HG03095 (cell line): ENCODE measurements at regions not wholly inside any gene's neighbourhood (a gene's known extent, or its start where the extent isn't known, plus 50 kb on each side); places are given as distances from the start of the nearest gene placed in this dataset.
"Not testable (repeated sequence)": the region's sequence is repeated elsewhere in the genome, so short reads cannot be mapped to it uniquely, and the experiment has no call there.

Source experiments
- ATAC-seq: cut with Tn5 transposase; IDR thresholded peaks from one replicate; pipeline ENCODE4 v1.9.1; 2021; ENCODE audit warnings: moderate library complexity; ENCODE audit not compliant: unreplicated experiment

GRCh38 chr1:190957565-190957964, 479.9 kb upstream of the BRINP3 start:
- no peak for ATAC-seq

- ATAC-seq, result no peak
Measured at GRCh38 chr1:190963321-190963720, 485.7 kb upstream of the BRINP3 start.

GRCh38 chr1:190975827-190976226, 498.2 kb upstream of the BRINP3 start:
- ATAC-seq, result no peak

- no peak for ATAC-seq
Measured at GRCh38 chr1:191002768-191003167, 525.1 kb upstream of the BRINP3 start.

GRCh38 chr1:191016765-191017164, 539.1 kb upstream of the BRINP3 start:
- ATAC-seq, result no peak

GRCh38 chr1:191022856-191023255, 545.2 kb upstream of the BRINP3 start:
- no peak for ATAC-seq

- no peak for ATAC-seq
Measured at GRCh38 chr1:191025896-191026642, 548.4 kb upstream of the BRINP3 start.

- no peak for ATAC-seq
Measured at GRCh38 chr1:191026828-191027227, 549.2 kb upstream of the BRINP3 start.

- ATAC-seq, result no peak
Measured at GRCh38 chr1:191034132-191034531, 556.5 kb upstream of the BRINP3 start.

GRCh38 chr1:191043066-191043465, 565.4 kb upstream of the BRINP3 start:
- ATAC-seq, result no peak

- no peak for ATAC-seq
Measured at GRCh38 chr1:191049781-191050180, 572.1 kb upstream of the BRINP3 start.

- ATAC-seq, result no peak
Measured at GRCh38 chr1:191052888-191053287, 575.2 kb upstream of the BRINP3 start.

GRCh38 chr1:191065346-191065745, 587.7 kb upstream of the BRINP3 start:
- no peak for ATAC-seq

- no peak for ATAC-seq
Measured at GRCh38 chr1:191065771-191066170, 588.1 kb upstream of the BRINP3 start.

- ATAC-seq, result no peak
Measured at GRCh38 chr1:191074881-191075280, 597.2 kb upstream of the BRINP3 start.

GRCh38 chr1:191083090-191083489, 605.4 kb upstream of the BRINP3 start:
- ATAC-seq, result not testable (repeated sequence)

- ATAC-seq, result no peak
Measured at GRCh38 chr1:191085121-191085520, 607.5 kb upstream of the BRINP3 start.

- no peak for ATAC-seq
Measured at GRCh38 chr1:191086910-191087309, 609.2 kb upstream of the BRINP3 start.

- ATAC-seq, result no peak
Measured at GRCh38 chr1:191096405-191096804, 618.7 kb upstream of the BRINP3 start.

- ATAC-seq, result no peak
Measured at GRCh38 chr1:191099696-191100095, 622.0 kb upstream of the BRINP3 start.

- no peak for ATAC-seq
Measured at GRCh38 chr1:191101960-191102359, 624.3 kb upstream of the BRINP3 start.

- no peak for ATAC-seq
Measured at GRCh38 chr1:191125950-191126349, 648.3 kb upstream of the BRINP3 start.

- ATAC-seq, result no peak
Measured at GRCh38 chr1:191134796-191135195, 657.1 kb upstream of the BRINP3 start.
